IMR-90 (cell line): ENCODE measurements at regions not wholly inside any gene's neighbourhood (a gene's known extent, or its start where the extent isn't known, plus 50 kb on each side); places are given as distances from the start of the nearest gene placed in this dataset.

Experiments
- ATAC-seq: fragments of 200-7000 bp; cut with Tn5 transposase; 2 replicates; pipeline ENCODE4 v1.9.1; 2020; ENCODE audit warnings: low read depth, mild to moderate bottlenecking, moderate library complexity
- BruUV-seq: library from RNA; stranded (reverse); fragments of 400-500 nt; replicated peaks from 2 replicates; lab custom pipeline; 2021; lab: Mats Ljungman, UMichigan
- CTCF ChIA-PET: fragments of 300-600 bp; formaldehyde crosslinking; extraction: SDS; loops from one replicate; lab custom pipeline; 2021; ENCODE audit warnings: antibody characterized with exemption; lab: Yijun Ruan, JAX
- POLR2A ChIA-PET: fragments of 300-600 bp; sonication (Branson Sonifier 250); formaldehyde crosslinking; loops from one replicate; lab custom pipeline; 2022; ENCODE audit warnings: antibody characterized with exemption; ENCODE audit not compliant: unreplicated experiment; lab: Charles Lee
- DNase-seq: peaks from one replicate; pipeline ENCODE4 v3.0.0; 2013
- H2AFZ ChIP-seq: replicated peaks from 2 replicates; pipeline ENCODE3; 2013; ENCODE audit warnings: low read length, mild to moderate bottlenecking; ENCODE audit not compliant: poor library complexity
- H2AK5ac ChIP-seq: 2 replicates; pipeline ENCODE4 v1.6.1; 2013; ENCODE audit warnings: low read depth, low read length, inconsistent platforms
- H2AK9ac ChIP-seq: replicated peaks from 2 replicates; pipeline ENCODE3; 2013; ENCODE audit warnings: mild to moderate bottlenecking, low read depth, low read length, moderate library complexity; ENCODE audit not compliant: poor library complexity
- H2BK120ac ChIP-seq: 2 replicates; pipeline ENCODE4 v1.6.1; 2013; ENCODE audit warnings: low read depth, low read length, inconsistent platforms
- H2BK15ac ChIP-seq: 3 replicates; pipeline ENCODE4 v1.6.1; 2013; ENCODE audit warnings: low read depth, low read length, inconsistent platforms
- H2BK20ac ChIP-seq: 2 replicates; pipeline ENCODE4 v1.6.1; 2013; ENCODE audit warnings: low read depth, mild to moderate bottlenecking, inconsistent platforms, low read length, moderate library complexity
- H2BK5ac ChIP-seq: 2 replicates; pipeline ENCODE4 v1.6.1; 2013; ENCODE audit warnings: mild to moderate bottlenecking, low read depth, low read length, inconsistent platforms; ENCODE audit not compliant: poor library complexity, severe bottlenecking
- H3K14ac ChIP-seq: replicated peaks from 2 replicates; pipeline ENCODE4 v1.6.1; 2013; ENCODE audit warnings: low read depth, low read length, inconsistent platforms
- H3K18ac ChIP-seq: 2 replicates; pipeline ENCODE4 v1.6.1; 2013; ENCODE audit warnings: low read depth, low read length, control low read depth
- H3K23ac ChIP-seq: 2 replicates; pipeline ENCODE4 v1.6.1; 2013; ENCODE audit warnings: low read depth, low read length, inconsistent platforms
- H3K27ac ChIP-seq: 2 replicates; pipeline ENCODE4 v1.5.1; 2013; ENCODE audit warnings: mild to moderate bottlenecking, control low read depth, low read length; ENCODE audit not compliant: insufficient read depth
- H3K27me3 ChIP-seq: 2 replicates; pipeline ENCODE4 v1.6.1; 2013; ENCODE audit warnings: low read length; ENCODE audit not compliant: control insufficient read depth, insufficient read depth
- H3K36me3 ChIP-seq: 2 replicates; pipeline ENCODE4 v1.6.1; 2013; ENCODE audit warnings: low read length, mixed read lengths; ENCODE audit not compliant: control insufficient read depth, insufficient read depth
- H3K4ac ChIP-seq: 2 replicates; pipeline ENCODE4 v1.6.1; 2013; ENCODE audit warnings: low read depth, low read length, inconsistent platforms
- H3K4me1 ChIP-seq: 2 replicates; pipeline ENCODE4 v1.6.1; 2013; ENCODE audit warnings: low read length, mixed read lengths; ENCODE audit not compliant: control insufficient read depth, insufficient read depth
- H3K4me2 ChIP-seq: 2 replicates; pipeline ENCODE4 v1.6.1; 2013; ENCODE audit warnings: low read depth, mild to moderate bottlenecking, control low read depth, low read length, moderate library complexity
- H3K4me3 ChIP-seq: 2 replicates; pipeline ENCODE4 v1.5.1; 2013; ENCODE audit warnings: low read depth, mild to moderate bottlenecking, control low read depth, low read length, moderate library complexity; ENCODE audit not compliant: insufficient read depth
- H3K56ac ChIP-seq: 2 replicates; pipeline ENCODE4 v1.6.1; 2013; ENCODE audit warnings: low read length, inconsistent platforms; ENCODE audit not compliant: insufficient read depth; ENCODE audit errors: extremely low read depth
- H3K79me1 ChIP-seq, 2 experiments: 2 replicates each; pipeline ENCODE4 v1.6.1; 2013; ENCODE audit warnings: low read length in 2 of 2, inconsistent platforms in 1 of 2, low read depth in 1 of 2
- H3K9ac ChIP-seq: 2 replicates; pipeline ENCODE4 v1.6.1; 2013; ENCODE audit warnings: low read depth, low read length, control low read depth
- H3K9me1 ChIP-seq: 2 replicates; pipeline ENCODE4 v1.6.1; 2013; ENCODE audit warnings: low read length, inconsistent platforms; ENCODE audit not compliant: insufficient read depth
- H3K9me3 ChIP-seq: 2 replicates; pipeline ENCODE4 v1.6.1; 2013; ENCODE audit warnings: low read length; ENCODE audit not compliant: control insufficient read depth, insufficient read depth
- H4K20me1 ChIP-seq: 2 replicates; pipeline ENCODE4 v1.6.1; 2013; ENCODE audit warnings: low read length, inconsistent platforms; ENCODE audit not compliant: insufficient read depth
- H4K5ac ChIP-seq: 2 replicates; pipeline ENCODE4 v1.6.1; 2013; ENCODE audit warnings: mild to moderate bottlenecking, low read depth, low read length, control low read depth
- H4K8ac ChIP-seq, 2 experiments: 2 replicates each; pipeline ENCODE4 v1.6.1; 2013; ENCODE audit warnings: low read depth in 2 of 2, low read length in 2 of 2, control low read depth in 1 of 2, inconsistent platforms in 1 of 2
- H4K91ac ChIP-seq: 2 replicates; pipeline ENCODE4 v1.6.1; 2013; ENCODE audit warnings: low read depth, low read length, inconsistent platforms; ENCODE audit not compliant: insufficient read depth
- CTCF ChIP-seq: conservative IDR thresholded peaks from 2 replicates; pipeline ENCODE4 v1.5.1; 2012; ENCODE audit warnings: mild to moderate bottlenecking, low read depth, low read length, improper control_type of control experiment
- FOS ChIP-seq: fragments of 150-350 bp; IDR thresholded peaks from 2 replicates; pipeline ENCODE4 v1.6.1; 2016; ENCODE audit warnings: low read depth, low read length
- NFE2L2 ChIP-seq: fragments of 150-350 bp; IDR thresholded peaks from 2 replicates; pipeline ENCODE4 v1.6.1; 2016; ENCODE audit warnings: low read depth, mild to moderate bottlenecking, low read length
- RAD21 ChIP-seq: IDR thresholded peaks from 2 replicates; pipeline ENCODE4 v1.6.1; 2012; ENCODE audit warnings: low read length, improper control_type of control experiment
- RCOR1 ChIP-seq: IDR thresholded peaks from 2 replicates; pipeline ENCODE4 v1.6.1; 2012; ENCODE audit warnings: mild to moderate bottlenecking, low read length, improper control_type of control experiment; ENCODE audit not compliant: insufficient replicate concordance
- RFX5 ChIP-seq: IDR thresholded peaks from 2 replicates; pipeline ENCODE4 v1.8.0; 2012; ENCODE audit warnings: low read depth, mild to moderate bottlenecking, low read length, moderate library complexity
- USF2 ChIP-seq: fragments of 150-350 bp; IDR thresholded peaks from 2 replicates; pipeline ENCODE4 v1.6.1; 2017; ENCODE audit warnings: mild to moderate bottlenecking, antibody characterized with exemption, low read length, low read depth
- WGBS, 2 experiments: methylation state at CpG; one replicate each; pipeline versions ENCODE4 v1.1.5 to v1.1.7; 2013; ENCODE audit warnings: missing lambda C conversion rate in 2 of 2; ENCODE audit not compliant: insufficient read length in 1 of 2; ENCODE audit errors: extremely low coverage in 2 of 2; 5-methylcytosine and 5-hydroxymethylcytosine counted together
- dilution Hi-C: fragments of 300-500 bp; cut with HindIII; formaldehyde crosslinking; loops from one replicate; pipeline ENCODE4 v1.14.3; 2018; ENCODE audit warnings: low sequenced_read_pairs; ENCODE audit not compliant: unreplicated experiment
- in situ Hi-C: fragments of 300-500 bp; cut with MboI; formaldehyde crosslinking; loops from 3 replicates; pipeline ENCODE4 v1.14.3; 2019; ENCODE audit warnings: low sequenced_read_pairs, inconsistent platforms, mixed read lengths
- intact Hi-C: fragments of 100-400 bp; cut with micrococcal nuclease; formaldehyde crosslinking; loops from 2 replicates; pipeline ENCODE4 v1.10.0; 2022

GRCh38 chr9:87266697-87267096 lies 231.0 kb upstream of the DAPK1 start:
- ChIA-PET POLR2A (no interaction called here), CTCF (no interaction called here)
- H3K14ac ChIP-seq, result no peak overlapping the region
- no peak overlapping the region for H3K4me3 ChIP-seq
- no peak overlapping the region for H2BK15ac ChIP-seq
- no peak overlapping the region for H2BK5ac ChIP-seq
- H2AK9ac ChIP-seq, result no peak overlapping the region
- H3K79me1 ChIP-seq, result no peaks in the 10 kb centered on the region
- H3K36me3 ChIP-seq, result no peaks in the 10 kb centered on the region
- H3K9ac ChIP-seq, result no peak overlapping the region
- ATAC-seq (no peak), DNase-seq (no peak)
- H4K20me1 ChIP-seq, result no peaks in the 10 kb centered on the region
- H4K8ac ChIP-seq, result no peak overlapping the region
- H3K18ac ChIP-seq, result no peak overlapping the region
- no peak overlapping the region for H2BK120ac ChIP-seq
- H3K27me3 ChIP-seq, result no peaks in the 10 kb centered on the region
- H4K91ac ChIP-seq, result no peak overlapping the region
- no peak overlapping the region for H4K5ac ChIP-seq
- no peak overlapping the region for H3K4ac ChIP-seq
- no peak overlapping the region for H3K27ac ChIP-seq
- H2AK5ac ChIP-seq, result no peak overlapping the region
- H3K9me3 ChIP-seq, result no peaks in the 10 kb centered on the region
- H3K4me1 ChIP-seq, result peaks cover 16% of the 10 kb centered on the region
- peaks cover 13% of the 10 kb centered on the region for H3K9me1 ChIP-seq
- intact Hi-C loops, result no loop called here
- H2AFZ ChIP-seq, result no peak overlapping the region
- dilution Hi-C loops, result no loop called here
- BruUV-seq, result no TSS peak
- H3K4me2 ChIP-seq, result no peak overlapping the region
- TF ChIP-seq USF2, result no peak
- TF ChIP-seq FOS, result no peak
- no peak for TF ChIP-seq NFE2L2
- no peak for TF ChIP-seq RCOR1
- no peak for TF ChIP-seq RAD21
- no peak for TF ChIP-seq RFX5
- TF ChIP-seq CTCF, result no peak
- H2BK20ac ChIP-seq, result no peak overlapping the region
- in situ Hi-C loops, result no loop called here
- H3K23ac ChIP-seq, result no peak overlapping the region
- WGBS, 2 experiments, result no CpG with 5 or more reads among the region's 1 CpG
- H3K56ac ChIP-seq, result no peak overlapping the region
